ENCODE measurements at regions not wholly inside any gene's neighbourhood (a gene's known extent, or its start where the extent isn't known, plus 50 kb on each side); places are given as distances from the start of the nearest gene placed in this dataset.

- TF ChIP-seq ARNTL (CRISPR knock-in tag; IDR thresholded peaks at IDR 0.05; ENCODE audit: borderline replicate concordance, low read depth) (no peak), CREB5 (CRISPR knock-in tag; IDR thresholded peaks at IDR 0.05; ENCODE audit: low read depth) (no peak), CSRNP3 (CRISPR knock-in tag; IDR thresholded peaks at IDR 0.05) (no peak), SNAI2 (CRISPR knock-in tag; IDR thresholded peaks at IDR 0.05) (no peak), ZFP3 (CRISPR knock-in tag; IDR thresholded peaks at IDR 0.05) (no peak), CSDC2 (CRISPR knock-in tag; IDR thresholded peaks at IDR 0.05) (no peak), ISL1 (CRISPR knock-in tag; IDR thresholded peaks at IDR 0.05) (no peak), ESRRG (CRISPR knock-in tag; IDR thresholded peaks at IDR 0.05) (no peak), TCF4 (CRISPR knock-in tag; IDR thresholded peaks at IDR 0.05; ENCODE audit: borderline replicate concordance) (no peak), PPARA (CRISPR knock-in tag; IDR thresholded peaks at IDR 0.05; ENCODE audit: borderline replicate concordance) (no peak), ZNF565 (CRISPR knock-in tag; conservative IDR thresholded peaks at IDR 0.05; ENCODE audit: low read depth) (no peak), ZNF8 (CRISPR knock-in tag; IDR thresholded peaks at IDR 0.05) (no peak), BACH2 (CRISPR knock-in tag; IDR thresholded peaks at IDR 0.05; ENCODE audit: borderline replicate concordance) (no peak), TSHZ2 (CRISPR knock-in tag; IDR thresholded peaks at IDR 0.05) (no peak)
- ATAC-seq = no peak
Measured at GRCh38 chr11:116445108-116446047, 327.4 kb downstream of the BUD13 start.

- TF ChIP-seq GLIS3 (CRISPR knock-in tag; IDR thresholded peaks at IDR 0.05) (no peak), CREB5 (CRISPR knock-in tag; IDR thresholded peaks at IDR 0.05; ENCODE audit: low read depth) (no peak), PPARA (CRISPR knock-in tag; IDR thresholded peaks at IDR 0.05; ENCODE audit: borderline replicate concordance) (no peak), TOX (CRISPR knock-in tag; IDR thresholded peaks at IDR 0.05; ENCODE audit: borderline replicate concordance) (no peak), ZNF70 (CRISPR knock-in tag; IDR thresholded peaks at IDR 0.05) (no peak), ISL1 (CRISPR knock-in tag; IDR thresholded peaks at IDR 0.05) (no peak), RARB (CRISPR knock-in tag; IDR thresholded peaks at IDR 0.05) (no peak), ZFP3 (CRISPR knock-in tag; IDR thresholded peaks at IDR 0.05) (no peak), BACH2 (CRISPR knock-in tag; IDR thresholded peaks at IDR 0.05; ENCODE audit: borderline replicate concordance) (no peak), ZNF565 (CRISPR knock-in tag; conservative IDR thresholded peaks at IDR 0.05; ENCODE audit: low read depth) (no peak), TCF4 (CRISPR knock-in tag; IDR thresholded peaks at IDR 0.05; ENCODE audit: borderline replicate concordance) (no peak), ZNF8 (CRISPR knock-in tag; IDR thresholded peaks at IDR 0.05) (no peak), PATZ1 (CRISPR knock-in tag; IDR thresholded peaks at IDR 0.05; ENCODE audit: borderline replicate concordance) (no peak), CSDC2 (CRISPR knock-in tag; IDR thresholded peaks at IDR 0.05) (no peak), ESRRG (CRISPR knock-in tag; IDR thresholded peaks at IDR 0.05) (no peak)
- ATAC-seq = no peak
Measured at GRCh38 chr11:116442238-116442752, 330.5 kb downstream of the BUD13 start.

GRCh38 chr11:116439361-116439677 is 333.5 kb downstream of the BUD13 start:
- TF ChIP-seq POU6F1 (CRISPR knock-in tag; IDR thresholded peaks at IDR 0.05; ENCODE audit: borderline replicate concordance, low read depth) (no peak), ZC3H10 (CRISPR knock-in tag; IDR thresholded peaks at IDR 0.05) (no peak), RARB (CRISPR knock-in tag; IDR thresholded peaks at IDR 0.05) (no peak)
- no peak for ATAC-seq
